NCI-H1048 (cell line): ENCODE measurements at regions not wholly inside any gene's neighbourhood (a gene's known extent, or its start where the extent isn't known, plus 50 kb on each side); places are given as distances from the start of the nearest gene placed in this dataset.

ENCODE experiments used
- DNase-seq: peaks from one replicate; lab custom pipeline; 2025; lab: John Stamatoyannopoulos, UW

GRCh38 chr5:4079831-4080230 lies 484.2 kb downstream of the IRX1 start:
- no peak for DNase-seq

- no peak for DNase-seq
Observed at GRCh38 chr5:4080370-4080769, 484.7 kb downstream of the IRX1 start.

GRCh38 chr5:4081059-4081458 lies 485.4 kb downstream of the IRX1 start:
- no peak for DNase-seq

GRCh38 chr5:4081466-4081865 lies 485.8 kb downstream of the IRX1 start:
- no peak for DNase-seq

- DNase-seq: no peak
Observed at GRCh38 chr5:4082966-4083564, 487.4 kb downstream of the IRX1 start.

GRCh38 chr5:4083591-4084337 lies 488.1 kb downstream of the IRX1 start:
- no peak for DNase-seq

GRCh38 chr5:4086081-4086480 lies 490.4 kb downstream of the IRX1 start:
- no peak for DNase-seq

- DNase-seq: no peak
Observed at GRCh38 chr5:4087110-4087509, 491.5 kb downstream of the IRX1 start.

GRCh38 chr5:4089087-4089486 lies 493.5 kb downstream of the IRX1 start:
- no peak for DNase-seq

GRCh38 chr5:4093236-4093635 lies 497.6 kb downstream of the IRX1 start:
- DNase-seq: no peak

- no peak for DNase-seq
Observed at GRCh38 chr5:4093970-4094369, 498.3 kb downstream of the IRX1 start.

GRCh38 chr5:4095918-4096630 lies 500.4 kb downstream of the IRX1 start:
- DNase-seq: no peak

GRCh38 chr5:4097199-4097598 lies 501.6 kb downstream of the IRX1 start:
- no peak for DNase-seq

GRCh38 chr5:4098226-4098625 lies 502.6 kb downstream of the IRX1 start:
- DNase-seq: no peak

GRCh38 chr5:4099386-4099785 lies 503.8 kb downstream of the IRX1 start:
- no peak for DNase-seq

GRCh38 chr5:4100739-4101138 lies 505.1 kb downstream of the IRX1 start:
- no peak for DNase-seq

GRCh38 chr5:4101189-4101588 lies 505.6 kb downstream of the IRX1 start:
- no peak for DNase-seq

GRCh38 chr5:4104831-4105597 lies 509.4 kb downstream of the IRX1 start:
- no peak for DNase-seq

GRCh38 chr5:4108690-4109089 lies 513.1 kb downstream of the IRX1 start:
- DNase-seq: no peak

GRCh38 chr5:4113426-4113825 lies 517.8 kb downstream of the IRX1 start:
- DNase-seq: no peak

GRCh38 chr5:4113905-4114304 lies 518.3 kb downstream of the IRX1 start:
- no peak for DNase-seq

GRCh38 chr5:4114452-4114851 lies 518.8 kb downstream of the IRX1 start:
- DNase-seq: no peak

- DNase-seq: no peak
Observed at GRCh38 chr5:4116834-4117233, 521.2 kb downstream of the IRX1 start.
